GM19240 (cell line): ENCODE measurements at regions not wholly inside any gene's neighbourhood (a gene's known extent, or its start where the extent isn't known, plus 50 kb on each side); places are given as distances from the start of the nearest gene placed in this dataset.
A peak's percentile ranks its signal among the peaks of the same experiment; 100 is the strongest.

Experiments
- DNase-seq: peaks from one replicate; pipeline ENCODE4 v3.0.0; 2011; ENCODE audit warnings: low spot score; ENCODE audit not compliant: insufficient read length

DNA sequence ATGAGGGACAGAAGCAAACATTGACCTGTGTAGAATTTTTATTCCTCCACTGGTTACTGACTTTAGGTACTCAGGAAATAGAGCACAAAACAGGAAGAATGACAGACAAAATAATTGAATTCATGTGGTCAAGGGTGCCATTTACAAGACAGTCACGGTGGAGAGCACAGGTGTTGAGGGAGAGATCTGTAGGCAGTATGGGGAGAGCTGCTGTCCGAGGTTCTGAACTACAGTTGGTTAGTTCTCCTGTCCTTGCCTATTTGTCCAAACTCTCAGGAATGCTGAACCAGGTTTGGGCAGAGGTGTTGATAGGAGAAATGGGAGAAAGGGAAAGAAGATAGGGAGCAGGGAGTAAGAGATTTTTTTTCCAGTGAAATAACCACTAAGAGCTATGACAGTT is 178.5 kb upstream of the ZBTB20 start:
- no peak for DNase-seq

DNA sequence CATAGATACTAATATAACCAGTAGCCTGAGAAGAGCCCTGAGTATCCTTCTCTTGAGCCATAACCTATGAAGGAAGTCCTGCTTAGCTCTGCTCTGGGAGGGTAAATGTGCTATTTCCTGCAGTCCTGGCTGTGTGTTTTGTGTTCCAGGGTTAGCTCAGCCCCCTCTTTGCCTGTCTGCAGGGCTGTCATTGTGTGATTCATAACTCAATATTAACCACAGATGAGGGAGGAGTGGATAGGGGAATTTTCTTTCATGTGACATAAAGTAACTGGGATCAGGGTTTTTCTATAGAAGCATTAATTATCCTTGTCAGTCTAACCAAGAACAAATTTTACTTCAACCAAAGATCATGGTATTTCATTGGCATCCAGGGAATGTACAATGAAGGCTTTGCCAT is 183.3 kb upstream of the ZBTB20 start:
- DNase-seq, result no peak

DNA sequence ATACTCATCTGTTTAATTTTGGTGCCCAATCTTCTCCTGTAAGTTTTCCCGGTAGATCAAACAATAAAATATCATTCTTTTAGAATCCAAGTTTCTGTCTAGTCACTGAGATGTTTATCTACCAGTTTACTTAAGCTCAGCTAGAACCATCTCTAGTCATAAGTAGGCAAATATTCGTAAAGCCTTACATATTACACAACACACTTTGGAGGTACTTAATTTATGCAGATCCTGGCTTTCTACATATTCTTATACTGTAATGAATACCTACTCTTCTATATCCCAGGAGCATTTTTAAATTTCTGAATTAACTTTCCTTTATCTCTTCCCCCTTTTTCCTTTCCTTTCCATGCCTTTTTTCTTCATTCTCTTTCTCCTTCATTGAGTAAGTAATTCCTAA is 185.9 kb upstream of the ZBTB20 start:
- DNase-seq, result no peak

DNA sequence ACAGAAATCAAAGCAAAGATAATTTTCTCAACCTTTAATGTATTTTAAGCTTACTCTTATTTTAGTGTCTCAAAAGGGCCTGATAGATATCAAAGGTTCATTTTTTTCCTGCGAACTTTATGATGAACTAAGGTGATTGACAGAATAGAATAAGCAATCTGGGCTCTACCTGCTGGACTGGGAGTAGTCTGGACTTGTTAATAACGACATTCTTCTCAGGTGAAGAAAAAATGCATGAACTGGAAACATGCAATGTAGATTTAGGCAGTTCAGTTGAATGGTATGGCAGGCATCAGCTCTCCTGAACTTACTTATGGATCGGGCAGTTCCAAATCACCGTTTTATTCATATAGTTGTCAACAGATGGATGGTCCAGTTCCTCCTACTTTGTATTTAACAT is 189.7 kb upstream of the ZBTB20 start:
- no peak for DNase-seq

DNA sequence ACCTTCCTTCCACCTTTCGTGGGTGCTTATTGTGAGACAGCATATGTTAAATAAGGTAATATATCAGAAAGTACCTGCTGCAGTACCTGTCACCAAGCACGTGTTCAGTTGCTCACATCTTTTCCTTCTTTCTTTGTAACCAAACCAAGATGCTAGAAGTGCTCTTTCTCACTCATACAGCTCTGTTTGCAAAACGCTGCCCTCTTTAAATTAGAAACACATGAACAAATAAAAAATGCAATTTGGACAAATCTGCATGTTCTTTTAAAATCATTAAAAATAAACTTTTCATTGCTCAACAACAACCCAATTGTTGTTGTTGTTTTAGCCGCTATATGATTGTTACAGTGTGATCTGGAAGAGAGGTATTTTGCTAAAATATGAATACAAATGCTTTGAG is 193.5 kb upstream of the ZBTB20 start:
- DNase-seq, result no peak

DNA sequence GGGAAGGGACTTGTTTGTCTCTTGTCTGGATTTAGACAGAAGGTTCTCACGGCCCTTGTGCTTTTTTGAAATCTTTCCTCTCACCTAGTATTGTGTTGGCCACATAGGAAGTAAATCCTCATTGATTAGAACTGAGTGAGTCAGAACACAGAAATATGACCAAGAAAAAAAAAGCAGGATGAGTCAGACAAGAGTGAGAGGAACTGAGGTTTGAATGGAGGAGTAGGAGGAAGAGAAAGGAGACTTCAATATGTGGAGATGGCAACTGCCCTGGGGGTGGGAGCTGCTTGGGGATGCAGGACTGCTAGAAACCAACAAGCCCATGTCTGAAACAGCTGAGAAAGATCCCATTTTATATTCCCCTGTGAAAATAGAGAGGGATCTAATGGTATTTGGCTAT is 194.1 kb upstream of the ZBTB20 start:
- no peak for DNase-seq

DNA sequence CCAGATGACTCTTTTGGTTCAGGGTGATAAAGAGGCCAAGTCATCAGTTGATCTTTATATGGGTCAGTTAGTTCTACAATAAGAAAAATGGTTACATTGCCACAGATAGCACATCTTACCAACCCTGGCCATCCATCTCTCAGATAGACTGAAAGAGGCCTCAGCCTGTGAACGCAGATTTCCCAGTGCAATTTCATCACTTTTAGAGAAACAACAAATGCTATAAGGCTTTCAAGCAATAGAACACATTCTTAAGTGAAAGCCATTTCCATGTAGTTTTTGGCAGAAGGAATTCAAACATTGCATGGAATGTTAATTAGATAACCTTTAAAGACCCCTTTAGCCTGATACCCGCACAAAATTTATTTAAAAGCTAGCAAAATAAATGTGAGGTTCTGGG is 200.6 kb upstream of the ZBTB20 start:
- no peak for DNase-seq

DNA sequence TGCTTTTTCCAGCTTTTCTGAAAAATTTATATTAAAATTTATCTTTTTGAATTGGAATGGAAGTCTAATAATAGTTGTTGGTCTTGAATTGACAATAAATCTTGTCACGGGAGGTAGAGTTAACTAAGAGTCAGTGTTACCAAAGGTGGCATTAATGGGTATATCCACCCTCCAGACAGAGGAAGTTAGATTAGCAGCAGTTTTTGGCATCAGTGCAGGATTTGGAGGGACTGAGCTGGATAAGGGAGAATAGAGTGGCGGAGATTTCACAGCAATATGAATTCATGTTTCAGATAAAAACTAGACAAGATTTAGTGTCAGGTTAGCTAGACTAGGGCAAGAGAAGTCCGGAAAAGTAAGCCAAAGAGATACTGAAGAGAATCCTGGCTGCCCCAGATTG is 201.3 kb upstream of the ZBTB20 start:
- DNase-seq, result no peak

DNA sequence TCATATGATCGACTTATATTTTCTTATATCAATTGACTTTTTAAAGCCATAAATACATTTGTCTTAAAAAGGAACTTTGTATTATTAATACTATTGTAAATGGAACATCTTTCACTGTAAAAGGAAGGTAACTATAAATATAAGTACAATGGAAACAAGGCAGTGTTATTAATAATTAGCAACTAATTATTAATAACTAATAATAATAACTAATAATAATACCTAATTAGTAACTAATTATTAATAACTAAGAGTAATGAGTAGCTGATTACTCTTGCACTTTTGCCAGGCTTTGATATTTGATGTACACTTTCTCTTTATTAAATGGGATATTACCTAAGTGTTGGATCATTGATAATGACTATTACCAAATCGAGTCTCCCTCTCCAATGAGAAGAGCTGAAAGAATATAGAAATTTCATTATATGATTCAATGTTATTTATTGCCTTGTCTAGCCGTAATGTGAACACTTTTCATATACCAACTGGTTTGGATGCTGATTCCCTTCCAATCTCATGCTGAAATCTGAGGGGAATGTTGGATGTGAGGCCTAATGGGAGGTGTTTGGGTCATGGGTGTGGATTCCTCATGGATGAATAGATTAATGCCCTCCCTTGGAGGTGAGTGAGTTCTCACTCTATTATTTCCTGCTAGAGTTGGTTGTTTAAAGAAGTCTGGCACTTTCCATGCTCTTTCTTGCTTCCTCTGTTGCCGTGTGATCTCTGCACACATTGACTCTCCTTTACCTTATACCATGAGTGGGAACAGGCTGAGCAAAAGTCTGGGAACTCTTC is 202.1 kb upstream of the ZBTB20 start:
- DNase-seq, result no peak

DNA sequence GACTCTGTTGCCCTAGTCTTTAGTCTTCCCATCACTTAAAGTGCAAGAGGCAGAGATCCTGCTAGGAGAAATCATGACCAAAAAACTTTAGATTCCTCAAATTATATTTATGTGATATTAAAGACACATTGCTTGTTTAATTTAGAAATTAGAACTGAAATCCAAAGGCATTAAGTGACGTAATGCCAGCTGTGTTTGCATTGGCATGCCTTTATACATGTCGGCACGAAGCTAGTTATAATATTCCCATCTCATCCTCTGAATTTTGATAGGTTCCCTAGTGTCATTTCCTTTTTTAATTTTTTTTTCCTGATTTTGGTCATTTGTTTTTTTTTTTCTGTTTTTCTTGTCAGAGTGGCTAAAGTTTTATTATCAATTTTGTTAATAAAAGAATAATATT is 203.5 kb upstream of the ZBTB20 start:
- DNase-seq, result no peak

DNA sequence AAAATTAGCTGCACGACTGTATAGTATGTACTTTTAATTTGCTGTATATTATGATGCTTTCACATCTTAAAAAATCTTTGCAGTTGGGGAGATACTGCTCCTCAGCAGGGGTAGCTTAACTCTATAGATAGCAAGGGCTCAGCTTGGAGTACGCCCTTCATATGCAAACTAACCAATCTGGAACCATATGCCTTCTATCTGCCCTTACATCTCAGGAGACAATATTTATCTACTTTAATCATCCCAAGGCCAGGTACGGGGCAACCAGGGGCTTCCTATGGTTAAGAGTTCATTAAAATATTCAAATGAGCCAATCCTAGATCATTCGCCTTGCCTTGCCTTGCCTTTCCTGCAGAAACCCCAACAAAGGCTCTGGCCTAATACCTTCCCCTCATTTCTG is 204.1 kb upstream of the ZBTB20 start:
- no peak for DNase-seq

DNA sequence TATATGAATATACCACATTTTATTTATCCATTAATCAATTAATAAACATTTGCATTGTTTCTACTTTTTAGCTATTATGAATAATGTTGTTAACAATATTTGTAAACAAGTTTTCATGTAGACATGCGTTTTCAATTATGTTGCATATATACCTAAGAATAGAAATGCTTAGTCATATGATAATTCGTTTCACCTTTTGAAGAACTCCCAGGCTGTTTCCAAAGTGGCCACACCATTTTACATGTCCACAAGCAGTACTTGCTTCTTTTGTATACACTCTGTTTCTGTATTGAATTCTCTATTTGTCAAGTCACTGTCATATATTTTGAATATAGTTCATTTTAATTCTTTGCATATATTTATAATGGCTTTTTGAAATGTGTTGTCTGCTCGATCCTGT is 206.9 kb upstream of the ZBTB20 start:
- DNase-seq, result no peak

DNA sequence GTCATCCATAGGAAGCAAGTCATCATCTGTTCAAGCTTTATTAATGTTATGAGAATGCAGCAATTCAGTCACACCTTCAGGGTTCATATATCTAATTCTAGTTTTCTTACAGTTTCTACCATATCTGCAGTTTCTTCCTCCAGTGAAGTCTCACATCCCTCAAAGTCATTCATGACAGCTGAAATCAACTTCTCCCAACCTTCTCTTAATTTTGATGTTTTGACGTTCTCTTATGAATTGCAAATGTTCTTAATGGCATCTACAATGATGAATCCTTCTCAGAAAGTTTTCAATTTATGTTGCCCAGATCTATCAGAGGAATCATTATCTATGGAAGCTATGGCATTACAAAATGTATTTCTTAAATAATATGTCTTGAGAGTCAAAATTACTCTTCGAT is 210.4 kb upstream of the ZBTB20 start:
- DNase-seq, result no peak

DNA sequence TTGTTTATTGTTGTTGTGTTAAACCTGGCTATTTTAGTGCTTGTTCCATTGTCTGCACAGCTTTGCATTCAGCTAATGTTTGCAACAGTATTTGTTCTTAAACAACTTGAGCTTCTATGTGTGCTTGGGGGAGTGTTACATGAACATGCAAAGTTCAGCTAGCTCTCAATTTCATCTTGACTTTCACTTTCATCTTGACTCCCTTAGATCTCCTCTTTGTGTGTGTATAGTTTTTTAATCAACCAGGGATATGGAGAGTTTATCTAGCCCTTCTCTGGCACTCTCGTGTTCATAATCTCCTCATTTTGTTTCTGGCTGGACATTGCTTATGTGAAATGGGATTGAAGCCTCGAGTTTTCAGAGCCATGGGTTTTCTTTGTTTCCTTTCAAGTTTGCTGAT is 212.4 kb upstream of the ZBTB20 start:
- DNase-seq, result peak; percentile 5

DNA sequence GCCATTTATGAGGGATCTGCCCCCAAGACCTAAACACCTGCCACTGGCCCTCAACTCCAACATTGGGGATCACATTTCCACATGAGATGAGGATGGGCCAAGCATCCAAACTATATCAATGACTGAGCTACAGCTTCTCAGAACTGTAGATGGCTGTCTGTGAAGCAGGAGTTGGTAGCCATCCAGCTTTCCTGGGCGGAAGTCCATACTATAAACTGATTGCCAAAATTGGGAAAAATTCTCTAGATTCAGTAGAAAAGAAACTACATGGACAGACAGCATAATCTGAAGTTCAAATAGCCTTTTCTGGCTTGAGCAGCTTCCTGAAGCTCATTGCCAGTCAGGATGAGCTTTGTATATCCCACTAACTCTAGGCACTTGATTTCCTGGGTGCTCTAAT is 214.7 kb upstream of the ZBTB20 start:
- DNase-seq, result no peak

DNA sequence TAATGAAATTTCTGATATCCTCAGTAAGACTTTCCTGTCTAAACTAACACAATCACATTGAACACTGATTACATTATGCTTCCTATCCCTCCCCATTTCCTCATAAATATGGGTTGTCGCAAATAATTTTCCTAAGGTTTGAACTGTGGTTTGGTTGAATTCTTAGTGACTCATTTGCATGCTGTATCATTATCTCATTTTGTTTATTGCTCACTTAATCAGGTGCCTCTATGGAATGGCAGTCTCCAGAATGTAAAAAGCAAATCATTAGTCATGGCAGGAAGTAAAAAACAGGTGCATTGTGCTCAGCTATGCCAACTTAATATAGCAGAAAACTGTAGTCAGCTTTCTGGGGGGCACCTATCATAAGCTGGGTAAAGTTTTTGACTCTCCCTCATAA is 216.0 kb upstream of the ZBTB20 start:
- no peak for DNase-seq

DNA sequence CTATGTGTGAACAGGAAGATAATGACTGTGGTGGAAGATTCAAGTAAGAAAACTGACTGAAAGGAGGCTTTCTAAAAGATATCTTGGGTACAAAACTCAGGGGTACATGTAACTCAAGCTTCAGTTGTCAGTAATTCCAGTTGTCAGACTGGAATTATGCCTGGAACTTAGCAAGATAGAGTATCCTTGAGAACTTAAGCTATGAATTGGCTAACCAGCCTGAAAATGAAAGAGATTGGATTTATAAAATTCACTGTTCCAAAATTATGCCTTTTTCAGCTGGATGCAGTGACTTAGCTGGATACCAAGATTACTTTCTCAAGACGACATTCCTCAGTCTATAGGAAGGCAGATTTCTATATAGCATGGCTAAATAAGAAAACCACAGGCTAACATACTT is 221.9 kb upstream of the ZBTB20 start:
- no peak for DNase-seq

DNA sequence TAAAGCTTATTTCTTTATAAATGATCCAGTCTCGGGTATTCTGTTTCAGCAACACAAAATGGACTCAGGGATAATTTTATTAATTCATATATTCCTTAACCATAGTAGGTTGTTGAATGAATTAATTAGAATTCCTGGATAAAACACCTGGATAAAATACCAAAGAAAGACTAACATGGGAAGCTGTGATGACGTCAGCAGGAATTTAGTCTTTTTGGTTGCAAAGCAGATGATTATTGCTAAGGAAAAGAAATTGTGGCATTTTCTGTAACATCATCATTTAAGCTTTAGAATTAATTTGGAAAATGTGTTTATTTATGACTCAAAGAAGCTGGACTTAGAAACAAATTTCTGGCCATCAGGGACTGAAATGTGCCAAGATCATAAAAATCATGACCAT is 228.3 kb upstream of the ZBTB20 start:
- no peak for DNase-seq

DNA sequence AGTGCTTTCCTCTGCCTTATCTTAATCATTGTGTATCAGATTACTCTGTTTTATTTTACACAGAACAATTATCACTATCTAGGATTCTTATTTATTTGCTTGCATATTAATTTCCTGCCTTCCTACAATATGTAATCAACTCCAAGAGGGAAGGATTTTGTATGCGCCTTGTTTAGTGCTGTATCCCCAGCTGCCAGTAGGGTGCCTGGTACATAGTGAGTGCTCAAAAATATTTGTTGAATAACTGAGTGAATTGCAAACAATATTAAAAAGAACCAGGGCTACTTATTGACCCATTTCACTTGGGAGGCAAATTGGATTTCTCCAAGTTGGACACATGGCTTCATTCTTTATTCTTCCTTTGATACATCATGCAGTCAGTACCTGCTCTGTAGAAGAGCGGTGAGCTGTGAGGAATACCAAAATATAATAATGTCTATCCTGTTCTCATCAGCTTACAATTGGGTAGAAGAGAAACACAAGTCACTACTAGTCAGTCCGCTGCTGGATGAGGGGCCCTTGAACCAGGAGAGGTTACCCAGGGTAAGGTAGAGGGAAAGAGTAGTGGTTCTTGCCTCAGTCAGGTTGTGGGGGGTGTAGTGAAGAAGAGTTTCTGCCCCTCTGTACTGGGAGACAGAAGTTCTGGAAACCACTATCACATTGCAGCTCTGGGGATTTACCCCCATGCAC is 233.9 kb upstream of the ZBTB20 start:
- DNase-seq, result no peak

DNA sequence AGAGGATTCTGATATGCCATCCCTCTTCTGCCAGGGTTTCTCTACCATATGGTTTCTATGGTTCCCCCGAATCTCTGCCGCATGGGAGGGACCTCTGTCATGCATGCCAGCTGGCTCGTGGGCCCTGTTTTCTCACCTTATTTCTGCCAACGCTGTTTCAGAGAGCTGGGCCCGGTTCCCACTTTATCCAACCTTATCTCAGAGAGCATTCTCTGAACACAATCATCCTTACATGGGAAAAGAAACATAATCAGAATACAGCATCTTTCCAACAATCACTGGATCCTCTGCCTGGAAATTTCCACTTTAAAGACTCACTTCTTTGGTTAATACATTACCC is 234.5 kb upstream of the ZBTB20 start:
- no peak for DNase-seq

DNA sequence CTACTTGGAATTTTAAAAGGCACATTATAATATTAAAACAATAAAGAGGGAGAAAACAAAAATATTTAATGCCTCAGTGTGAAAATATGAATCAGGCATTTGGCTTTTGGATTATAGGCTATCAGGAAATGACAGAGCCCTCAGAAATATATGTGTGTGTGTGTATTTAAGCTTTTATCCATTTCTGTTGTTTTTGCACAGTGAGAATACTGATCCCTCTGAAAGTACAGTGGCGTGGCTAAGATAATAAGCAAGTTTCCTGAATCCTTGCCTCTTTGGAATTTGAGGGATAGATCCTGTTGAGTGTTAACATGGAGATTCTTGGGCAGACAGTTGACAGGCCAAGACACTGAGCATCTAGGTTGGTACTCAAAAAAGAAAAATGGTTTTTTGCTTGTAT is 234.8 kb upstream of the ZBTB20 start:
- DNase-seq, result no peak

DNA sequence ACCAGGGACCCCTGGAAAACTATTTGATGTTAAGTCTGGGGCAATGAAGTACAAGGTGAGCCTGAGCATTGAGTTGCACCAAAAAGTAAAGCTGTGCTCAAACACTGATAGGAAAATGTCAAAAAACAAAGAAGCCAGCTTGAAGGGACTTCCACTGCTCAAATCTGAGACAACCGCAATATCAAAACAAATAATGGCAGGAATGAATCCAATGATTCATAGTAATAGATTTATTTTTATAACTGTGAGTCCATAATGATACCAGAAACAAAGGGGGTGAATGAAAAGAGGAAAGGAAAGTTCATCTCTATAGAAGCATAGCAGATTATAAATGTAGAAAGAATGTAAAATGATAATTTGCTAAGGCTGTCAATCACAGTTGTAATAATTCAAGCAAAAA is 237.3 kb upstream of the ZBTB20 start:
- DNase-seq, result no peak
